ENCODE measurements at regions not wholly inside any gene's neighbourhood (a gene's known extent, or its start where the extent isn't known, plus 50 kb on each side); places are given as distances from the start of the nearest gene placed in this dataset.

- no peak for DNase-seq (ENCODE audit: low read depth)
Measured at GRCh38 chr10:90413196-90413595, 444.6 kb downstream of the HTR7 start.

GRCh38 chr10:90414926-90415325 is 442.9 kb downstream of the HTR7 start:
- no peak for DNase-seq (ENCODE audit: low read depth)

- peak; percentile 74 for DNase-seq (ENCODE audit: low read depth)
Measured at GRCh38 chr10:90417029-90417428, 440.8 kb downstream of the HTR7 start.

DNA sequence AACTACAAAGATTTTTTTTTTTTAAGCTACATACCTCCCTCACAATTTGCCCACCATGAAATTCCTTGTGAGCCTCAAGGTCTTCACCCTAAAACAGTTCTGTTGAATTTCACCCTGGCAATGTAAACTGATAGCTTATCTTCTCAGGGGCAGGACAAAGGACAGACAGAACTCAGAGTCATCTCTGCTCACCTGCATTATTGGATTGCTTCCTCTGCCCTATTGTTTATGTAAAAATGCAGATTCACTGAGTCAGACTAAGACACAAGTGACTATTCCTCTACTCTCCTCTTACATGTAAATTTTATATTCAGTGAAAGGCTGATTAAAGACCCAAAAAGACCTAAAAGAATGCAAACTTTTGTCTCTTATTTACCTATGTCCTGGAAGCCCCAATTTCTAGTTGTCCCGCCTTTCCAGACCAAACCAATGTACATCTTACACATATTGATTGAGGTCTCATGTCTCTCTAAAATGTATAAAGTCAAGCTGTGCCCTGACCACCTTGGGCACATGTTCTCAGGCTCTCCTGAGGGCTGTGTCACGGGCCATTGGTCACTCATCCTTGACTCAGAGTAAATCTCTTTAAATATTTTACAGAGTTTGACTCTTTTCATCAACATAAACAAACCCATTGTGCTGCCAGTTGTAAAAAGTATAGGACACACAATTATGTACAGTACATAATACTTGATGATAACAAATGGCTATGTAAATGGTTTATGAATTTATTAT is 440.2 kb downstream of the HTR7 start:
- DNase-seq (ENCODE audit: low read depth): no peak

DNA sequence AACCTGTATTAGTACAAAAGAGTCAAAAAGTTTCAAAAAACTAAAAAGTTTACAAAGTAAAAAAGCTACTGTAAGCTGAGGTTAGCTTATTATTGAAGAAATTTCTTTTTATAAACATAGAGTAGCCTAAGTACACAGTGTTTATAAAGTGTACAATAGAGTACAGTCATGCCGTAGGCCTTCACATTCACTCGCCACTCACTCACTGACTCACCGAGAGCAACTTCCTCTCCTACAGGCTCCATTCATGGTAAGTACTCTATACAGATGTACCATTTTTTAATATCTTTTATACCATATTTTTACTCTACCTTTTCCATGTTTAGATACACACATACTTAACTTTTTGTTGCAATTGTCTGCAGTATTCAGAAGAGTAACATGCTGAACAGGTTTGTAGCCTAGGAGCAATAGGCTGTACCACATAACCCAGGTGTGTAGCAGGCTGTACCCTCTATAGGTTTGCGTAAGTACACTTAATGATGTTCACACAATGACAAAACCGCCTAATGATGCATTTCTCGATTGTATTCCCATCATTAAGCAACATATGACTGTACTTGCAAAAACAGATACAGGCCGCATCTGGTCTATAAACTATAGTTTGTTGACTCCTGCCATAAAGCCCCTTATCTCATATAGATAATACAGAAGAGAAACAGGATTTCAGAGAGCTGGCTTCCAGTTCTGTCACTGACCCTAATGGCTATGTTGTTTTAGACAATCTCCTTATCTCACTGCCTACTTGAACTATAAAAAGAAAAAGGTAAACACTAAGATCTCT is 438.8 kb downstream of the HTR7 start:
- peak; percentile 90 for DNase-seq (ENCODE audit: low read depth)

GRCh38 chr10:90420637-90421318 is 437.1 kb downstream of the HTR7 start:
- no peak for DNase-seq (ENCODE audit: low read depth)

DNA sequence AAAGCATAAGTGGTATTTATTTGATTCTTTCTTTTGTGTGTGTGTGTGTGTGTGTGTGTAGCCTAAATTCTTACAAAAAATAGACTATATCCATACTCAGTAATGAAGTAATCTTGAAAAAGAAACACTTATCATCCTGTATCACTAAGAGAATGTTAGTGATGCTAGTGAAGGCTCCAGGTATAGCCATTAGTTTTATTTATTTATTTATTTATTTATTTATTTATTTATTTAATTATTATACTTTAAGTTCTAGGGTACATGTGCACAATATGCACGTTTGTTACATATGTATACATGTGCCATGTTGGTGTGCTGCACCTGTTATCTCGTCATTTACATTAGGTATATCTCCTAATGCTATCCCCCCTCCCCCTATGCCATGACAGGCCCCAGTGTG is 436.0 kb downstream of the HTR7 start:
- no peak for DNase-seq (ENCODE audit: low read depth)

DNA sequence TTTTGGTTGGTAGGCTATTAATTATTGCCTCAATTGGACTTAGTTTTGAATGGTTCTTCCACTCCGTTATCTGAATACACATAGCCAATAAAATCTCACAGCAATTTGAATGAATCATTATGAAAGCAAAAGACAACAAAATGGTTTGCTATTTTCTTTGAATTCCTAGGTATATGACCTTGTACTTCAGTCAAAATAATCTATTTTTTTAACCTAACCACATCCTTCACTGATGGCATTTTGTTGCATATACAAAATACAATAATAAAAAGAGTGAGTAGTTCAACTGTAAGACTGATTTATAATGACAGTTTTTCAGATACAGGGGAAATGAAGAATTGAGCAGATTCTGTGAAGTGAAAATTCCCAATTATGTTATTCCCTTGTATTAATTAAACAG is 433.1 kb downstream of the HTR7 start:
- DNase-seq (ENCODE audit: low read depth): peak; percentile 48

DNA sequence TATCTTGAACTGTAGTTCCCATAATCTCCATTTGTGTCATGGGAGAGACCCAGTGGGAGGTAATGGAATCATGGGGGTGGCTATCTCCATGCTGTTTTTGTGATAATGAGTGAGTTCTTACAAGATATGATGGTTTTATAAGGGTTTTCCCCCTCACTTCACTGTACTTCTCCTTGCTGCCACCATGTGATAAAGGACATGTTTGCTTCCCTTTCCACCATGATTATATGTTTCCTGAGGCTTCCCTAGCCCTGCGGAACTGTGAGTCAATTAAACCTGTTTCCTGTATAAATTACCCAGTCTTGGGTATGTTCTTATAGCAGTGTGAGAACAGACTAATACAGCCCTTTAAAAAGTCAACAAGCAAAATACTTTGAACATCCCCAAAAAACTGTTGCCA is 427.7 kb downstream of the HTR7 start:
- no peak for DNase-seq (ENCODE audit: low read depth)

DNA sequence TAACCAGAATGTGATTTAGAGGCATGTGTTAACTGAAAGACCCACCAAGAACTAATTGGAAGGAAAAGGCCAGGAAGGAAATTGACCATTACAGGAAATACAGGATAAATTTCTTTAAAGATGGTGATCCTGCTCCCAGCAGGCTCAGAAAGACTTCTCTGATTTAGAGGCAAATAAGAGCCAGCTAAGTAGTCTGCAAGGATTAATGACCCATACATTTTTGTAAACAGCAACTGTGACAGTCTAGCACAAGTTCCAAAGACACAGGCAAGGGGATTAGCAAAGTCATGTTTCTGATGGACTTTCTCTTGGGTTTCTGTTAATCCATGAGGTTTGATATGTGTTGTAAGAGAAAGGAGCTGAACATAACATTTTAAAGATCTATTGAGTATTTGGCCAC is 425.0 kb downstream of the HTR7 start:
- DNase-seq (ENCODE audit: low read depth): no peak

- no peak for DNase-seq (ENCODE audit: low read depth)
Measured at GRCh38 chr10:90435296-90435695, 422.5 kb downstream of the HTR7 start.

GRCh38 chr10:90437452-90437851 is 420.4 kb downstream of the HTR7 start:
- DNase-seq (ENCODE audit: low read depth): no peak

GRCh38 chr10:90440870-90441269 is 417.0 kb downstream of the HTR7 start:
- no peak for DNase-seq (ENCODE audit: low read depth)

- DNase-seq (ENCODE audit: low read depth): no peak
Measured at GRCh38 chr10:90443342-90443741, 414.5 kb downstream of the HTR7 start.

DNA sequence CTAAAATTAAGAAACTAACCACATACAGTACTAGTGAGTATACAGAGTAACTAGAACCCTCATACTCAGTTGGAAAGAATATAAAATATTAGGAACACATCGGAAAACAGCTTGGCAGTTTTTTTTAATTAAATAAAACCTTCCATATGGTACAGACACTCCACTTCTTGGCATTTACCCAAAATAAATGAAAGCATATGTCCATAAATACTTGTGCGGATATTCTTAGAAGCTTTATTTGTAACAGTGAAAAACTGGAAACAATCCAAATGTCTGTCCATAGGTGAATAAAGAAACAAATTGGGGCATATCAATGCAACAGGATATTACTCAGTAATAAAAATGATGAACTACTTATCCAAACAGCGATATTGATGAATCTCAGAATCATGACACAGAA is 410.0 kb downstream of the HTR7 start:
- no peak for DNase-seq (ENCODE audit: low read depth)

DNA sequence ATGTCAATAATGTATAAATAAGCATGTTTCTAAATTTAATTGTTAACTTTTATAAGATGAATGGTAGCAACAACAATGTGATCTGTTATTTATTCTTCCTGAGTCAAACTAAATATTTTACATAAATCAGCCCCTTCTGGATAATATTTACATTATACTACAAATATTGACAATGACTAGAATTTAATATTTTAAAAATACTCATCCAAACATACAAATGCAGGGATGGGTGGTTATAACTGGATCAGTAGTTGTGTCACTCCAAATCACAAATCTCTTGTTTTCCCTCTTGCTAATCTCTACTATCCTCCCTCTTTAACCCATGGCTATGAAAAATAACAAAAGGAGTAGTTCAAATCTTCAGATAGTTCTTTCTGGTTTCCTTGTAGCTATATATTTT is 407.0 kb downstream of the HTR7 start:
- DNase-seq (ENCODE audit: low read depth): no peak

- peak; percentile 37 for DNase-seq (ENCODE audit: low read depth)
Measured at GRCh38 chr10:90451283-90451682, 406.6 kb downstream of the HTR7 start.

GRCh38 chr10:90458054-90458453 is 399.8 kb downstream of the HTR7 start:
- DNase-seq (ENCODE audit: low read depth): no peak

DNA sequence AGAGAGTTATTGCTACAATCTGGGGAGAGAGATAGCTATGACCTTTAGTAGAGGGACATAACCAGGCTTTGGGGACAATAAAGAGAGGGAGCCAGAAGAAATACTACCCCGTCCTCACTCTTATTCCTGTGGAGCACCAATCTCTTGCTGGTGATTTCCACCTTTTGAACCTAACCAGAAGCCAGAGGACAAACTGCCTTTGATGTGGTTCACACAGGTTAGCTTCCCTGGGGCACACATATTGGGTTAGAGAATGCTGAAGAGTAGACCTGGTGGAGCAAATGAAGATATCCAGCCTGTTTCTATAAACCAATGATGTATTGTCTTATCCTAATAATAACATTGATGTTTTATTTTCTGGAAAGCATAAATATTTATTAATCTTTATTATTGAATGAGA is 399.3 kb downstream of the HTR7 start:
- no peak for DNase-seq (ENCODE audit: low read depth)

DNA sequence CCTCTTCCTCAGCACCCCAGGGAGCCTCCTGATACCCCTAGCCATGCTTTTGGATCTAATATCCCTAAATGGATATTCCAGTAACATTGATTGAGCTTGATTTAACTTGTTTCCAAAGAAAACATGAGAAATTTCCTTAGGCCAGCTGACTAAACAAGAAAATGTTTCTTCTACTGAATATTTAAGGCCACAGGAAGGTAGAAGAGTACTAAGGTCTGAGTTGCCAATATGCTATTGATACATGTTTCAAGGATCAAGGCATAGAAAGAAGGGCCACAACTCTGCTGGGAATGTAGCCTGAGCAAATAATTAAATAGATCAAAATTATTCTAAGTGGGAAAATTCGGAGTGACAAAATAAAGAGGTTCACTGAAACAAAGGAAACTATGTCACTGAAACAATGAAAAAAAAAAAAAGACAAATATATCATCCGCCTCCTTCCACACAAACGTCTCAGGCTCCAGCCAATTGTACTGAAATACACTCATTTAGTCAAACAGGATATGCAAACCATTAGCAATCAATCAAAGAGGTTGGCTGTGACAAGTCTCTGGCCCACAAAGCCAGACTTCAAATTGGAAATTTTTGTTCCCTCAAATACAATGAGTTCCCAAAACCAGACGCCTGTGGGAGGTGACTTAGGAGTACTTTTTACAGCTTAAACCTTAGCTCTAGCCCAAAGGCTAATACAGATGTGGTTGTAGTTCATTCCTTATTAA is 396.2 kb downstream of the HTR7 start:
- DNase-seq (ENCODE audit: low read depth): no peak

GRCh38 chr10:90462749-90463470 is 394.9 kb downstream of the HTR7 start:
- DNase-seq (ENCODE audit: low read depth): no peak

GRCh38 chr10:90464329-90464728 is 393.5 kb downstream of the HTR7 start:
- no peak for DNase-seq (ENCODE audit: low read depth)

Data from non-pigmented ciliary epithelial cell (primary cell).